HepG2 (cell line): ENCODE measurements at regions not wholly inside any gene's neighbourhood (a gene's known extent, or its start where the extent isn't known, plus 50 kb on each side); places are given as distances from the start of the nearest gene placed in this dataset.

Source experiments
- ATAC-seq: fragments of 200-7000 bp; cut with Tn5 transposase; 3 replicates; pipeline ENCODE4 v1.9.1; 2020; ENCODE audit warnings: mild to moderate bottlenecking, moderate library complexity
- BruUV-seq: library from RNA; stranded (reverse); fragments of 400-500 nt; replicated peaks from 2 replicates; lab custom pipeline; 2021; lab: Mats Ljungman, UMichigan
- CTCF ChIA-PET: fragments of 300-600 bp; formaldehyde crosslinking; extraction: SDS; loops from one replicate; lab custom pipeline; 2021; ENCODE audit warnings: low total read pairs, inconsistent platforms, low intra/inter-chr PET ratio; lab: Yijun Ruan, JAX
- POLR2A ChIA-PET: fragments of 350-600 bp; sonication (Branson Sonifier 250); formaldehyde crosslinking; loops from one replicate; lab custom pipeline; 2020; ENCODE audit warnings: antibody characterized with exemption, inconsistent platforms; lab: Yijun Ruan, JAX
- DNase-seq: peaks from one replicate; pipeline ENCODE4 v3.0.0-alpha.2; 2015; ENCODE audit warnings: low spot score
- FAIRE-seq: peaks from 3 replicates; lab custom pipeline; 2011; peaks lifted over from hg19 to GRCh38; lab: Jason Lieb, UNC
- H2AFZ ChIP-seq: one replicate; pipeline ENCODE4 v1.6.1; 2011; ENCODE audit warnings: low read length, inconsistent platforms
- H3K27ac ChIP-seq: fragments of 300-600 bp; 3 replicates; pipeline ENCODE4 v1.8.0; 2011; ENCODE audit warnings: mixed run types, mild to moderate bottlenecking, mixed read lengths, low read length, inconsistent platforms; ENCODE audit not compliant: insufficient read depth; ENCODE audit errors: extremely low read length
- H3K27me3 ChIP-seq, 2 experiments: fragments of 200-600 bp in 1 of 2; 2 replicates in 1 of 2; 3 replicates in 1 of 2; pipeline versions ENCODE4 v1.6.0 to v1.8.0; 2011; ENCODE audit warnings: low read length in 2 of 2, mild to moderate bottlenecking in 2 of 2, moderate library complexity in 2 of 2, inconsistent platforms in 1 of 2; ENCODE audit not compliant: insufficient read depth in 2 of 2, control insufficient read depth in 1 of 2
- H3K36me3 ChIP-seq, 2 experiments: fragments of 200-600 bp in 1 of 2; replicated peaks in 1 of 2; 2 replicates in 1 of 2; 3 replicates in 1 of 2; pipeline versions ENCODE4 v1.5.1 to v1.8.0; 2011; ENCODE audit warnings: low read length in 2 of 2, inconsistent platforms in 1 of 2; ENCODE audit not compliant: insufficient read depth in 2 of 2, control insufficient read depth in 1 of 2
- H3K4me1 ChIP-seq: 2 replicates; pipeline ENCODE4 v1.5.1; 2012; ENCODE audit warnings: low read length, inconsistent platforms; ENCODE audit not compliant: insufficient read depth
- H3K4me2 ChIP-seq: 2 replicates; pipeline ENCODE4 v1.6.0; 2011; ENCODE audit warnings: low read depth, low read length, inconsistent platforms
- H3K4me3 ChIP-seq, 3 experiments: fragments of 200-600 bp in 1 of 3; sonication (generic), shearing (Covaris generic) in 1 of 3; replicated peaks in 1 of 3; 2 replicates each; pipeline ENCODE4 v1.5.1; 2011 to 2016; ENCODE audit warnings: low read length in 3 of 3, inconsistent platforms in 2 of 3, low read depth in 2 of 3, mild to moderate bottlenecking in 2 of 3, control low read depth in 1 of 3, mixed read lengths in 1 of 3; ENCODE audit not compliant: insufficient read depth in 1 of 3
- H3K79me2 ChIP-seq: one replicate; pipeline ENCODE4 v1.6.1; 2011; ENCODE audit warnings: low read length, inconsistent platforms; ENCODE audit not compliant: insufficient read depth
- H3K9ac ChIP-seq: 2 replicates; pipeline ENCODE4 v1.6.0; 2011; ENCODE audit warnings: mild to moderate bottlenecking, low read depth, low read length, inconsistent platforms; ENCODE audit not compliant: insufficient read depth
- H3K9me3 ChIP-seq: 2 replicates; pipeline ENCODE4 v1.5.1; 2012; ENCODE audit warnings: mild to moderate bottlenecking, low read length
- H4K20me1 ChIP-seq: 2 replicates; pipeline ENCODE4 v1.6.0; 2011; ENCODE audit warnings: inconsistent platforms, mild to moderate bottlenecking, low read length, moderate library complexity; ENCODE audit not compliant: insufficient read depth
- CAMTA2 ChIP-seq: sonication (generic); formaldehyde crosslinking; IDR thresholded peaks from 2 replicates; pipeline ENCODE4 v1.4.0; 2020; ENCODE audit warnings: mild to moderate bottlenecking, missing genetic modification reagents, borderline replicate concordance
- DRAP1 ChIP-seq: IDR thresholded peaks from 2 replicates; pipeline ENCODE4 v1.6.1; 2016; ENCODE audit warnings: missing genetic modification reagents, missing compliant biosample characterization
- EZH2 ChIP-seq: conservative IDR thresholded peaks from 2 replicates; pipeline ENCODE4 v1.6.1; 2012; ENCODE audit warnings: mild to moderate bottlenecking, low read depth, low read length, moderate library complexity
- MATR3 ChIP-seq: sonication (generic); formaldehyde crosslinking; IDR thresholded peaks from 2 replicates; pipeline ENCODE4 v1.4.0; 2020; ENCODE audit warnings: missing genetic modification reagents
- MBD4 ChIP-seq: IDR thresholded peaks from 2 replicates; pipeline ENCODE4 v1.6.1; 2012; ENCODE audit warnings: low read length, inconsistent platforms, borderline replicate concordance
- WGBS: methylation state at CpG from one replicate; pipeline ENCODE4 v1.1.6; 2017; ENCODE audit warnings: low lambda C conversion rate; 5-methylcytosine and 5-hydroxymethylcytosine counted together
- in situ Hi-C: cut with HindIII; loops from 2 replicates; pipeline ENCODE4 v1.10.0; 2017; ENCODE audit warnings: low pct_unique_long_range_greater_than_20kb; ENCODE audit not compliant: extremely low pct_ligation_motif_present
- intact Hi-C: fragments of 100-400 bp; cut with micrococcal nuclease; formaldehyde crosslinking; loops from one replicate; pipeline ENCODE4 v1.10.0; 2022; ENCODE audit not compliant: unreplicated experiment
- TF ChIP-seq, protein P1 (sequence below): sonication (generic); formaldehyde crosslinking; IDR thresholded peaks from 2 replicates; pipeline ENCODE4 v1.4.0; 2020; ENCODE audit warnings: low read depth, missing genetic modification reagents
- TF ChIP-seq, protein P2 (sequence below): sonication (generic); formaldehyde crosslinking; IDR thresholded peaks from 2 replicates; pipeline ENCODE4 v1.5.0; 2020; ENCODE audit warnings: mild to moderate bottlenecking, missing genetic modification reagents

GRCh38 chr1:208455821-208456220, 211.6 kb upstream of the PLXNA2 start:
- H4K20me1 ChIP-seq: no peaks in the 10 kb centered on the region

More at GRCh38 chr1:208455821-208456220, 211.6 kb upstream of the PLXNA2 start:
- WGBS: 27% methylated on average over 3 of the region's 3 CpGs
- no peak overlapping the region for H2AFZ ChIP-seq
- no peaks in the 10 kb centered on the region for H3K9me3 ChIP-seq
- no peak overlapping the region for H3K27ac ChIP-seq
- FAIRE-seq (no peak), ATAC-seq (no peak), DNase-seq (no peak)
- H3K4me1 ChIP-seq: no peaks in the 10 kb centered on the region
- no peak overlapping the region for H3K9ac ChIP-seq
- H3K79me2 ChIP-seq: no peaks in the 10 kb centered on the region
- H3K4me3 ChIP-seq: no peak overlapping the region
- H3K4me2 ChIP-seq: no peak overlapping the region
- POLR2A ChIA-PET: no interaction called here
- in situ Hi-C loops: no loop called here
- intact Hi-C loops: no loop called here
- CTCF ChIA-PET: no interaction called here
- BruUV-seq: no TSS peak
- no peaks in the 10 kb centered on the region for H3K36me3 ChIP-seq
- H3K27me3 ChIP-seq: no peaks in the 10 kb centered on the region
- TF ChIP-seq EZH2 (no peak), DRAP1 (CRISPR knock-in tag) (no peak), MBD4 (no peak), MATR3 (no peak), CAMTA2 (CRISPR knock-in tag) (no peak)
- TF ChIP-seq, protein P1, sequence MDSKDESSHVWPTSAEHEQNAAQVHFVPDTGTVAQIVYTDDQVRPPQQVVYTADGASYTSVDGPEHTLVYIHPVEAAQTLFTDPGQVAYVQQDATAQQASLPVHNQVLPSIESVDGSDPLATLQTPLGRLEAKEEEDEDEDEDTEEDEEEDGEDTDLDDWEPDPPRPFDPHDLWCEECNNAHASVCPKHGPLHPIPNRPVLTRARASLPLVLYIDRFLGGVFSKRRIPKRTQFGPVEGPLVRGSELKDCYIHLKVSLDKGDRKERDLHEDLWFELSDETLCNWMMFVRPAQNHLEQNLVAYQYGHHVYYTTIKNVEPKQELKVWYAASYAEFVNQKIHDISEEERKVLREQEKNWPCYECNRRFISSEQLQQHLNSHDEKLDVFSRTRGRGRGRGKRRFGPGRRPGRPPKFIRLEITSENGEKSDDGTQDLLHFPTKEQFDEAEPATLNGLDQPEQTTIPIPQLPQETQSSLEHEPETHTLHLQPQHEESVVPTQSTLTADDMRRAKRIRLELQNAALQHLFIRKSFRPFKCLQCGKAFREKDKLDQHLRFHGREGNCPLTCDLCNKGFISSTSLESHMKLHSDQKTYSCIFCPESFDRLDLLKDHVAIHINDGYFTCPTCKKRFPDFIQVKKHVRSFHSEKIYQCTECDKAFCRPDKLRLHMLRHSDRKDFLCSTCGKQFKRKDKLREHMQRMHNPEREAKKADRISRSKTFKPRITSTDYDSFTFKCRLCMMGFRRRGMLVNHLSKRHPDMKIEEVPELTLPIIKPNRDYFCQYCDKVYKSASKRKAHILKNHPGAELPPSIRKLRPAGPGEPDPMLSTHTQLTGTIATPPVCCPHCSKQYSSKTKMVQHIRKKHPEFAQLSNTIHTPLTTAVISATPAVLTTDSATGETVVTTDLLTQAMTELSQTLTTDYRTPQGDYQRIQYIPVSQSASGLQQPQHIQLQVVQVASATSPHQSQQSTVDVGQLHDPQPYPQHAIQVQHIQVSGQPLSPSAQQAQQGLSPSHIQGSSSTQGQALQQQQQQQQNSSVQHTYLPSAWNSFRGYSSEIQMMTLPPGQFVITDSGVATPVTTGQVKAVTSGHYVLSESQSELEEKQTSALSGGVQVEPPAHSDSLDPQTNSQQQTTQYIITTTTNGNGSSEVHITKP (CRISPR knock-in tag): no peak
- TF ChIP-seq, protein P2, sequence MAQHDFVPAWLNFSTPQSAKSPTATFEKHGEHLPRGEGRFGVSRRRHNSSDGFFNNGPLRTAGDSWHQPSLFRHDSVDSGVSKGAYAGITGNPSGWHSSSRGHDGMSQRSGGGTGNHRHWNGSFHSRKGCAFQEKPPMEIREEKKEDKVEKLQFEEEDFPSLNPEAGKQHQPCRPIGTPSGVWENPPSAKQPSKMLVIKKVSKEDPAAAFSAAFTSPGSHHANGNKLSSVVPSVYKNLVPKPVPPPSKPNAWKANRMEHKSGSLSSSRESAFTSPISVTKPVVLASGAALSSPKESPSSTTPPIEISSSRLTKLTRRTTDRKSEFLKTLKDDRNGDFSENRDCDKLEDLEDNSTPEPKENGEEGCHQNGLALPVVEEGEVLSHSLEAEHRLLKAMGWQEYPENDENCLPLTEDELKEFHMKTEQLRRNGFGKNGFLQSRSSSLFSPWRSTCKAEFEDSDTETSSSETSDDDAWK (CRISPR knock-in tag): no peak
